NCI-H2081 treated with DMSO at 0.1 percent for 48 hours (cell line): ENCODE measurements at regions not wholly inside any gene's neighbourhood (a gene's known extent, or its start where the extent isn't known, plus 50 kb on each side); places are given as distances from the start of the nearest gene placed in this dataset.

ENCODE experiments used
- DNase-seq: peaks from one replicate; lab custom pipeline; 2025; lab: John Stamatoyannopoulos, UW

DNA sequence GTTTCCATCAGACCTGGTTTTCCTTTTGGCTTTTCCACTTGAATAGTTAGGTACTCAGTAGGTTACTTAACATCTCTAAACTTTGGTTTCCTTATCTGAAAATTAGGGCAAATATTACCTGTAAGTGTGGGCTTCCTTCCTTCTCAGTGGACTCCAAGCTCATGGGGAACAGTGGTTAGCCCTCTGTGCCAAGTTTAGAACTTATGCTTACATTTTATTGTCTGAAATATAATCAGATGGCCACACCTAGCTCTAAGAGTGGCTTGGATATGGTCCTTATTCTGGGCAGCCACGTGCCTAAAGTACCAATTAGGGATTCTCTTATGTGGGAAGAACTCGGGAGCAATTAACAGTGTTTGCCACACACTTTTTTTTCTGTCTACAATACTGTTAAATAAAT lies 133.9 kb downstream of the UCHL1 start:
- DNase-seq = no peak

DNA sequence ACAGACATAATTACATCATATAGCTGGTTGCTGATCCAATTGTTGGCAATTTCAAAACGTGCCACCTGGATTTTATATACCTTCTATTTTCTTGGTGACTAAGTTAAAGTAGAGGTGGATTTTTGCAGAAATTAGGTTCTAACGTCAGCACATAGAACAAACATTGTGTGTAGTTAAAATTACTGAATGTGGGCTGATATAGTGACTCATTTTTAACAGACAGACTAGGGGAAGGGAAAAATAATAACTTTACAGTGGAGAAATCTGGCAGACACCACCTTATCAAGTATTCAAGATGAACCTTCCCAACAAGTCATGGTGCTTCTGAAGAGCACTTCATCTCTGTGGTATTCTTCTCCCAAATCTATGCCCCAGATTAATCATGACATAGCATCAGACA lies 134.5 kb downstream of the UCHL1 start:
- no peak for DNase-seq

DNA sequence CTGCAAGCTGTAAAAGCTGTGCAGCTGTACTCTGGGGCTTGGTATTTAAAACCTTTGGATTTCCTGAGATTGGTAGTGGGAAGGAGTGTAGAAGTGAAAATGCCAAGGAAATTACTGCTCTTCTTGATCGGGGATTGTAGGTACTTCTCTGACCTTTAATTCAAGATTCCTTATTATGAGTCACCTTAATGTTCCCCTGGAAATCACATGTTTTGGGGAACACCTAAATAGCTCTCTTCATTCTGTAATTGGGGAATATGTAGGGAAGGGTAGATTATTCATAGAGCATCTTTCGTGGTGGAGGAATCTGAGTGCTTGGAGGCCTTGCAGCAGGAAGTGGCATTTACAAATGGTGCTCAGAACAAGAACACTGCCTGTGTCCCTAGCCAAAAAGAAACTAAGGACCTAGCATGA lies 137.8 kb downstream of the UCHL1 start:
- DNase-seq = no peak

DNA sequence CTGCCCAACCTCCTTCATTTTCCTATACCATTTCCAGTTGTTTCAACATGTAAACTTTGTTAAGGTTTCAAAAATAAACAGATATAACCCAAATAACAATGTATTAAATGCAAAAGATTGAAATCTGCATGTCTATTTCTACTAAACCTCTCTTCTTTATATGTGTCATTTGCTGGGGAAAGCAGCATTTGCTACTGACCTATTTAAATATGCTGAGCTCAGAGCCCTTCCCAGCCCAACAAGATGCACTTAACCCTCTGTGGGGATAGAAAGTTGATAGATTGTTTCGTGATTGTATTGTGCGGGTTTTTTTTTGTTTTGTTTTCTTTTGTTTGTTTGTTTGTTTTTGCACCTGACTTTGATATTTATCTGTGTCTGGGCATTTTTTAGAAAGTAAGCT lies 139.5 kb downstream of the UCHL1 start:
- DNase-seq = no peak

DNA sequence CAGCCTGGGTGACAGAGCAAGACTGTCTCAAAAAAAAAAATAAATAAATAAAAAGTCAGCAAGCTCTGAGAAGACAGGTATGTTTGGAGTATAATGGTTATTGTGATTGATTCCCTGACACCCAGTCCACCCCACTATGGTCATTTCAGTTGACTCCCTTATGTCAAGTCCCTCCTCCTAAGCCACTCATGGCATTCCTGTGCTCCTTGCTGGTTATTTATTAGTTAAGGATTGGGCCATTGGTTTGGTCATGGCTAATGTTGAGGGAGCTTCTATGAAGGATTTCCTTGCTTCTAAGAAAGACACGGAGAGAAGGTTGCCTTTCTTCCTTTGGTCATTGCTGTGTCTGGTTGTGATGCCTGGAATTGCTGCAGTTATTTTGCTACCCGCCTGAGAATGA lies 140.1 kb downstream of the UCHL1 start:
- DNase-seq = no peak

DNA sequence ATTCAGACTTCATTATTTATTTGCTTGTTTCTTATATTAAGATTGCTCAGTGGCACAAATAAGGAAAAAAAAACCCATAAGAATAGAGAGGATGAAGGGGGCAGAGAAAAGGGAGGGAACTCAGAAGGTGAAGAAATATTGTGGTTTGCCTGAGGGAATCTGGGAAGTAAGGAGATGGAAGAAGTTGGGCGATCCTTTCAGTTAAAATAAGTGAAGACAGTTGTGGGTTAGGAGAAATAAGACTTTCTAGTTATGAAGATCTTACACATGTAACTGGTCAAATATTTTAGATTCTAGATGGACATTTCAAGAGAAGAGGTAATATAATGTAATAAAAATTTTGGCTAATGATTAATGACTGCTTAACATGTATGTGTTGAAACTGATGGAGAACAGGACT lies 138.7 kb upstream of the LIMCH1 start:
- DNase-seq = no peak

DNA sequence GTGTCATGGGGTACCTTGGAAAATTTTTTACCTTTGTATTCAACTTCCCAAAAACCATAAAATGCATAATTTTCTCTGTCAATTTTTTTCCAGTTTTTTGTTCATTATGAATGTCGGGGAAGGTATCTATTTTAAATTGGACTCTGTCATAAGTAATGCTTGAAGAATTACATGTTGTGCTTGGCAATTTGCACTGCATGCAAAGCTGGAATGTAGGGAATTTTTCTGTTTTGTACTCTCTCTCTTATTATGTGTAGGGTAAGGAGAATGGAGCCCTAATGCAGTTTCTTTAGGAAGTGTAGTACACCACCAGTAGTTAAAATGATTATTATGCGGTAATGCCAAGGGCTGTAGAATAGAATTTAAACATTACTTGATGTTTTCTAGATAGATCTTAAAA lies 137.7 kb upstream of the LIMCH1 start:
- no peak for DNase-seq

DNA sequence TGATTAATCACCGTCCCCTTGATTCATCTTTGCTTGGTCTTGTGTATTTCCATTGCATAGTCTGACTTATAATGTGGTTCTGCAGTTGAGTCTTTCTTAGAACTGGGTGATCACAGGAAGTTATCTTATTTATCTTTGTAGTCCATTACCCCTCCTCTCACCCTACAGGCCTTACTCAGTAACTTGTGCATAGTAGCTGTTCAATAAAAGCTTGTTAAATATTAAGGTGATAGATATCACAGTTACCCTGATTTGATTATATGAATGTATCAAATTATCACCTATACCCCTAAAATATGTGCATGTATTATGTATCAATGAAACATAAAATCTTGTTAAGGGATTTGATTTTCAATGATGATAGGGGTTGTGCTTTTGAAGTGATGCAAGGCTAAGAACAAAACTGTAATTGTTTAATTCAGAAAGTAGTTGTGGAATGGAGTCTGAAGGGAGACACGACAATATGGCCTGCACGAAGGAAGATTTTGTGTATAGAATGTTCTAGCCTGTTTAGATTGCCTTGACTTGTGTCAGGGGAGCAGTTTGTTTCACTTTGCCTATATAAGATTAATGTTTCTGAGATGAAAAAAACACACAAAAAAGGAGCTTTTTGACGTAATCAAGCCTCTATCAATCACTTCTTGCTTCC lies 132.4 kb upstream of the LIMCH1 start:
- DNase-seq = no peak

DNA sequence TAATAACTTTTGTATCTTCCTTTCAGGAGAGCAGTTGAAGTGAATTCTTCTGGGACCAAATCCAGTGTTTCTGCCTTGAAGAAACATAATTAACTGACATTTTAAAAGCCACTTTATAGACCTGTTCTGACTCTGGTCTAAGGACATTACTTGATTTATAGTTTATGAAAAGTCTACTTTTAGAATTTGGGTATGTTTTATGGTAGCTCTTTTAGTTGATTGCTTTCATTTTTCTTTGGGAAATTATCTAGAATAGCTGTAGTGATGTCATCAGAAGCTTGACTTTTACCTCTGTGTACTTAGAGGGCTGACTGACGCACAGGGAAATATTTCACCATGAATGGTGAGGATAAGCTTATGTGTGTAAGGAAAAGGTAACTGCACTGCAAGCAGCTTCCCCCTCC lies 131.8 kb upstream of the LIMCH1 start:
- no peak for DNase-seq

DNA sequence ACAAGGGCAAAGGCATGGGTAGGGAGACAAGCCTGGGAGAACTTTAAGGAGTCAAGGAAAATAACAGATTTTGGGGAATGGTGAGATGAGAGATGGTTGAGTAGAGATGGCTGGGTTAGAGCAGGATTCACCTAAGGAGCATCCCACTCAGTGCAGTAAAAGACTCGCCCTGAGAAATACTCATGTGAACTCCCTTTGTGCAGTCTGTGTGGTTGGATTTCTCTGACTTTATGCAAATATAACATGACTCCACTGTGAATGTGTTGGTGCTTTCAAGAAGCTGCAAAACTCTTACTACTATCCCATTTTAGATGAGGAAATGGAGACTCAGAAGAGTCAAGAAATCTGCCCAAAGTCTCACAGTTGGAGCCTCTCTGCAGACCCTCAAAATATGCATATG lies 129.8 kb upstream of the LIMCH1 start:
- DNase-seq = no peak

DNA sequence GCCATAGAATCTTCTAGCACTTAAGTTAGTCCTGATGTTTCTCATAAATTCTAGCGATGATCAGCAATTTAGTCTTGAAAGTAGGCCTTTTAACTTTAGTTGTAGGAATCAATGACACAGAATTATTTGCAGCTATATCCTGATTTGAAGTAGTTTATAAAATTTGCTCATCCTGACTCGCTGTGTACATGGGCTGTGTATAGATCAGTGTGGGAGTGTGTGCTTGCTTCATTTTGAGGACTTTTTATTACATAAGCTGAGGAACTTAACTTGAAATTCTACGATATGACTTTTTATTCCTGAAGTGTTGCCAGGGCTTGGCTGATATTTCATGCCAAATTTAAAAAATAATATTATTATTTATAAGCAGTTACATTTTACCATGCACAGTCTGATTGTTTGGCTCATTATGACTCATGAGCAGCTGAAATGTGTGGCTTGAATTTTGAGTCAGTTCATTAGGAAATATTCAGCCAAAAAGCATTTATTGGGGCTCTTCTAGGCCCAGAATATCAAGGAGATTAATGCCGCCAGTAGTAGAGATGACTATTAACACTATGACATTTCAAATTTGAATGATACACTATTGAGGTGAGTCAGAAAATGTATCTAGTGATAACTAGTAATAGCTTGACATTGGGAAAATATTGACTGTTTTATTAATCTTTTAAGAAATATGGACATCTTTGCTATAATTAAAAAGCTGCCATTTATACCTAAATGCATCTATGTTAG lies 128.9 kb upstream of the LIMCH1 start:
- no peak for DNase-seq

DNA sequence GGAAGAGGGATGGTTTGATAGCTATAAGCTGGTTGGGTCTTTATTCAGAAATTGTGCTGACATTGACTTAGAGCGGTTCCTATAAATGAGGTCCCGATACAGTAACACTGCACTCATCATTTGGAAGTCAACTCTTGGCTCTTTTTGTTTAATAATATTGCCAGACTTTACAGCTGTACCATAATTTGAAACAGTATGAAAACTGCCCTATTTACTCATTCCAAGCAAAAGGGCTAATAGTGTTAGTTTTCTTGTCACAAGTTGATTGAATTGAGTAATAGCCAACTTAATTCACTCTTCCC lies 128.4 kb upstream of the LIMCH1 start:
- no peak for DNase-seq

DNA sequence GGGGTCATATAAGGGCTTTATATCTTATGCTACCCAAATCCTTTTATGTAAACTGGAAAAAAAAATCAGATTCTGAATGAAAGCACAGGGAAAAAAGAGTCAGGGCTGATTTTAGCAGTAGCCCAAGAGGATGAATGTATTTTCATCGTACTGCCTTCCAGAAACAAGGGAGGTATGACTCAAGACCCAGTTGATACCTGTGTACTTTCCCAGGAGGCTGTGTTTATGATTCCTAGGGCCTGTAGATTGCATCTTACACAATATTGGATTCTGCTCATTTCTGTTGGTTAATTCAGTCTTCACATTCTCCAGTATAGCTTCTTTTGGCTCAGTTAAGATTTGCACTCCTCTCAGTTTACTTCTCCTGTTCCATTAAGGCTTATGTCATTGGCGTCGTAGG lies 127.9 kb upstream of the LIMCH1 start:
- no peak for DNase-seq

DNA sequence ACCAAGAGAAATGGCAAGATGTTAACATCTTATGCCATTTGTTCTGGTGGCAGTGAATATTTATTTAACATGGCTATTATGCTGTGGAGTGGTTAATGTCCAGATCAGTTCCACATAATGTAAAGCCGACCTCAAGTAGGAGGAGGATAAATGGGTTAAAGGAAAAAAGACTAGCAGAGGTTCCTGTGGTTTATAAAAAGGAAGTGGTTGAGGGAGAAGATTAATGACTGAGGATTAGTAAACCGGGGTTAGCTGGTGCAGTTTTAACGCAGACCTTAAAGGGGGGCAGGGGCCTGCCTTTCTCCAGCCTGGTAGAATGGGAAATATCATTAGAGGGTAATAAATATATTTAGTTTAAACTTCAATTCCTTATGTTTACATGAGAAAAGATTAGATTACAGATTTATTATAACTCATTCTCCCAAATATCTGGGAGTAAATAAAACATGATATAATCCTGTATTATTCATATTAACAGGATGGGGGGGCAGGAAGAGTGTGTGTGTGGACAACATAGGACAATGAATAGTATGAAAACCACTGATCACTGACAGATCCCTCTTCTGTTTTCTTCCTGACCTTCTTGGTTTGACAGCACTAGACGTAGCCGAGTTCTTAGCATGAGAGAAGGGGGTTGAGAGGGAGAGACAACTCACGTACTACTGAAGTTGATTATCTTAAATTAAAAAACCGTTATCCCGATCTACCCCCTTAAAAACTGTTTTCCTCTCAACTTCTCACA lies 124.1 kb upstream of the LIMCH1 start:
- DNase-seq = no peak

DNA sequence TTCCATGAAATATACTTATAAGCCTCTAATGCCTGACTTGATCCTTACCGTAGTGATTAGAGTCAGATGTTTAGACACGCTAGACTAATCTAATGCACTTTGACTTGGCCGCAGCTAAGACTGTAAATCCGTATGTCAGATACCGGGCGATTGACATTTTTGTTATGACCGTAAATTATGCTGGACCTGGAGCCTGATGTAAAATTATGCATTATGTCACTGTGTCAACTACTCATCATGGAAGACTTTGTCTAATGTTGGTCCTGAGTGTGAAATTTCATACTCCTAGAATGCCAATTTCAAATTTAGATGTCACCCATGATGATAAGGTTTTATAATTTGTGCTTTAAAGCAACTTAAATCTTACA lies 123.6 kb upstream of the LIMCH1 start:
- no peak for DNase-seq

DNA sequence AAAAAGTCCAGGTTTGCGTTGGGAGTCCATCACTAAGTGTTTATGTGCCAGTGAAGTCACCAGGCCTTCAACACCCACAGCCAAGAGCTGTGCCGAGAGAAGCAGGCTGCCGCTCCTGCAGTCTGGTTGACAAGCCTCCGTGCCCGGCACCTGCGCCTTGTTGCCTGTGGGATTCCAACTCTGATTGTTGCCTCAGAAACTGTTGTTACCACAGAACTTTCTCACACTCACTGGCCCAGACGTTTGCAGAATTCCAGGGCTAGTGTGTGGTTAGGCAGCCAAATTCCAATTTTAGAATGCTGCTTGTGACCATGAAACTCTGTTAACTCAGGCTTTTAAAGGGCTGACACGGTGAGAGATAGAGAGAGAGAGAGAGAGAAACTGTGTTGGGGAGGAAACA lies 119.5 kb upstream of the LIMCH1 start:
- DNase-seq = no peak

DNA sequence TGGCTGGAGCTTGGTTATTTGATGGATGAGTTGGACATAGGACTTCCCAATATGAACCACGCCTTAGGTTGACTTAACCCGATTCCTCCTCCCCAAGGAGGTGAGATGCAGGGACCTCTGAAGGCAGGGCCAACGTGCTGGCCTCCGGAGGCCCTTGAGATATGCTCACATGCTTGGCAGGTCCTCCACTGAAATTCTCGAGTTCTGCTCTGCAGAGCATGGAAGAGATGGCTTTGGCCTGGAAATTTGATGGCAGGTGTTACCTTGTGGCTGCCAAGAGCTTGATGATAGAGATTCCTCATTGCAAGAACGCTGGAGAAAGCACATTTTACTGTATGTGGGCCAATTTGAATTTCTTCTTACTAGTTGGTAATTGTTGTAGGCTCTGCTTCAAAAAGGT lies 117.4 kb upstream of the LIMCH1 start:
- no peak for DNase-seq

DNA sequence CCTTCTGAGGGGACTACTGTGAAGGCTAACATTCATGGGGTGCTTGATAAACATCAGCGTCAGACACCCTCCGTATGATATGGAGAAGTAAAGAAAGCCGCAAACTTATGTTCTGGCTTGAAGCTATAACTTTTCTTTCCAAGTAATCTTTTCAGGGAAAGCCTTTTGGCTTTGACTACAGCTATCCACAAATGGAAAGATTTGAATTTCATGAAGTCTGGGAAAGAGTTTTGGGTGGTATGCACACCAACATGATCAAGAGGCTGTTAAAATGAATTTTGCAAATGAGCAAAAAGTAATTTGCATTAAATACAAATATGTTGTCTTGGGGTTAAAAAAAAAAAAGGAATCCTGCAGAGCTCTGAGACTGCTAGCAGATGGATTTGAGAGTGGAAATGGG lies 114.8 kb upstream of the LIMCH1 start:
- no peak for DNase-seq

DNA sequence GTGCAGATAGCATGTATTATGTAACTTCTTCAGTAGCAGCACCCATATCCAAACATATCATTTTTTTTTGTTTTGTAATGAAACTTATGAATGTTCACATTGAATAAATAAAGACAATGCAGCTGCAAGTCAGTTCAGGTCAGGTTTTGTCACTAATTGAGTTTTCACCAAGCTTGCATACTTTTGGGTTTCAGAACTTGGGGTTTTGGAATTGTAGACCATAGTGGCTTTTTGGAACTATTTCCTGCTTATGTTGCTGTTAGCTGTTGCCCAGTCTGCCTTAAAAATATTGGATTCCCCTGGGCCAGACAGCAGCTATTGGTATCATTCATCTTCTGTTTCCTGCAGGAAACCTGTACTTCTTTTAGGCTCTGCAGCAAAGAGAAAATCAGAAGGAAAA lies 113.4 kb upstream of the LIMCH1 start:
- no peak for DNase-seq

DNA sequence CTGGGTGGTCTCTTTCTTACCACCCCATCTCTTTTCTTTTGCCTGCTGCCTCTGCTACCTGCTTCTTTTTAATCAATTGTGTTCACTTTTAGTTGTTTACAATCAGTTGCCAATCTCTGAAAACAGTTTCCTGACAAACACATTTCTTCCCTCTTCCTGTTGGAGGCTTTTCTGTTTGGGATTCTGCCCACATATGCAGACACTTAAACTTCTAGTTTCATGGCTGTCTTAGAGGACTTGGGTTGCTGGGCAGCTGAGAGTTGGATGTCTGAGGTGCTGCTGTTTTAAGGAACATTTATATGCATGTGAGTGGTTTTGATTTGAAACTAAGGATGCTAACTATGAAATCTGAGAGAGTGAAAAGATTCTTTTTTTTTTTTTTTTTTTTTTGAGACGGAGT lies 112.3 kb upstream of the LIMCH1 start:
- no peak for DNase-seq

DNA sequence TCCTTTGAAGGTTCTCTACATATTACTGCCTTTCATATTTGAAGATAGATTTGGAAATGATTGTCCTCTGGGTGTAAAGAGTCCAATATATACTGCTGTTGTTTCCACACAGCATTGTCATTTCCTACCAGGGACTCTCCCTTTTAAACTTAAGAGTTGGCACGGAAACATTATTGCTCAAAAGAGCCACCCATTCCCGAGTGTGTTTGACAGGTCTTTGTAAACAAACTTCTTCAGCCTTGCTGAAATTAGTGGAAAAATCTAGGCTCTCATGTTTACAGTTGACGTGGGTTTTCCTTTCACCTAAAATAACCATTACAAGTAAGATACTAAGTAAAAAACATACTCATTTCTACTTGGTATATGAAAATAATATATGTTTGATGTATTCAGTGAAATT lies 111.4 kb upstream of the LIMCH1 start:
- no peak for DNase-seq

DNA sequence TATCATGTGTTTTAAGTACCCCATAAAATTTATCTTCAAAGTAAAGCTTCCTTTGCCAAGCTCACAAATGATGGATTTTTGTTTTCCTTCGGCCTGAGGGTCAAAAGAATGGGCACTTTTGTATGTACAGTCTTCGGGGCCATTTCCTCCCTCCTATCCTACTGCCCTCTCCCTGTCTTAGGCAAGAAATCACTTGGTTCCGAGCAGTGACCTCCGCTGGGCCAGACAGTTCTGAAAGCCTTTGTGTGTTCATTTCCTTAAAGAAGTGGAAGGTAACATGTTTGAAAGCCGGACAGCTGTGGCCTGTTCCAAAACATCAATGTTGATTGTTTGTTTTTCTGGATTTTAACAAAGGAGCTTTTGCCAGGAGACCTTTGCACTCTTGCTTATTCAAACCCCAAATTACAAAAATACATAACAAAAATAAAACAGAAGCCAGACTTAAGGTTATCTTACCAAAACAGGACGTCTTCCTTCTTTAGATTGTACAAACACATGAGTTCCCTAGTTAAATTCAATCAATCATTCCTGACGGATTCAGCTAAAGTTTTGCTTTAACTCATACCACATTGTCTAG lies 110.6 kb upstream of the LIMCH1 start:
- DNase-seq = no peak

DNA sequence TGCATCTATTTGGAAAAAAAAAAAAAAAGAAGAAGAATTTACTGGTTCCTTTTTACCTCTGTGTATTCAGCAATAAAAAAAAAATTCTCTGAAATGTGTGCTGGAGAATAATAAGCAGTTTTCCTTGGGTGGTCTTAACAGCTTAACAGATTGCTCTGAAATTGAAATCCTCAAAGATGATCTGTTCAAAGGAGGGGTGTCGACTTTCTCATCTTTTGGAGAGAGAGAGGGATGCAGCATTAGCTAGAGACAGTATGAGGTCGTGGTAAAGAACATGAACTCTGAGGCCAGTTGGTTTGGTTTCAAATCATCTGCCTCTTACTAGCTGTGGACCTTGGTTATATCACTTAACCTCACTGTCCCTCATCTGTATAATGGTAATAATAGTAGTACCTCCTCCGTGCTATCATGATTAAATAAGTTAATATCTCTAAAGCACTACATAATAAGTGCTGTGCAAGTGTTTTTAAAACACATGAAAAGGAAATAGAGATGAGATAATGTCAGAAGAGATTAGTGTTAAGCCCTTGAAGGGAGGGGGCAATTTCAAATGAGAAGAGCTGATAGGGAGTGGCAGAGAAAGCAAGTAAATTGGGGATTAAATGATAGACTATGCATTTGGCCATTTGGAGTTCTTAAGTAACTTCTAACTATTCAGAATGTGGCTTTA lies 109.9 kb upstream of the LIMCH1 start:
- DNase-seq = no peak
